ENCODE measurements at regions not wholly inside any gene's neighbourhood (a gene's known extent, or its start where the extent isn't known, plus 50 kb on each side); places are given as distances from the start of the nearest gene placed in this dataset.
"Not testable (repeated sequence)": the region's sequence is repeated elsewhere in the genome, so short reads cannot be mapped to it uniquely, and the experiment has no call there.

- no peaks in the 10 kb centered on the region for H3K27me3 ChIP-seq (ENCODE audit: control insufficient read depth, insufficient read depth, low read length)
- no peaks in the 10 kb centered on the region for H3K4me1 ChIP-seq (ENCODE audit: control insufficient read depth, insufficient read depth, low read length)
- H3K27ac ChIP-seq (ENCODE audit: low read depth, low read length): no peak overlapping the region
- no peak overlapping the region for H3K4me3 ChIP-seq (ENCODE audit: low read length)
- H3K9ac ChIP-seq (ENCODE audit: low read length): no peak overlapping the region
- H3K36me3 ChIP-seq (ENCODE audit: control insufficient read depth, insufficient read depth, low read length): no peaks in the 10 kb centered on the region
These were observed 587.6 kb downstream of the DSC3 start for GRCh38 chr18:30454920-30455319.

- no peak overlapping the region for H3K4me3 ChIP-seq (ENCODE audit: low read length)
- H3K27me3 ChIP-seq (ENCODE audit: control insufficient read depth, insufficient read depth, low read length): no peaks in the 10 kb centered on the region
- no peak overlapping the region for H3K9ac ChIP-seq (ENCODE audit: low read length)
- no peak overlapping the region for H3K27ac ChIP-seq (ENCODE audit: low read depth, low read length)
- H3K4me1 ChIP-seq (ENCODE audit: control insufficient read depth, insufficient read depth, low read length): no peaks in the 10 kb centered on the region
- H3K36me3 ChIP-seq (ENCODE audit: control insufficient read depth, insufficient read depth, low read length): no peaks in the 10 kb centered on the region
These were observed 590.6 kb downstream of the DSC3 start for GRCh38 chr18:30451981-30452380.

- Histone ChIP-seq H3K9ac (ENCODE audit: low read length) (no peak overlapping the region), H3K4me1 (ENCODE audit: control insufficient read depth, insufficient read depth, low read length) (no peaks in the 10 kb centered on the region), H3K36me3 (ENCODE audit: control insufficient read depth, insufficient read depth, low read length) (no peaks in the 10 kb centered on the region), H3K4me3 (ENCODE audit: low read length) (no peak overlapping the region), H3K27me3 (ENCODE audit: control insufficient read depth, insufficient read depth, low read length) (no peaks in the 10 kb centered on the region), H3K27ac (ENCODE audit: low read depth, low read length) (no peak overlapping the region)
These were observed 591.6 kb downstream of the DSC3 start for GRCh38 chr18:30450927-30451326.

GRCh38 chr18:30446605-30447004 is 595.9 kb downstream of the DSC3 start:
- Histone ChIP-seq H3K27ac (ENCODE audit: low read depth, low read length) (no peak overlapping the region), H3K27me3 (ENCODE audit: control insufficient read depth, insufficient read depth, low read length) (no peaks in the 10 kb centered on the region)

GRCh38 chr18:30444544-30444943 is 598.0 kb downstream of the DSC3 start:
- no peaks in the 10 kb centered on the region for H3K36me3 ChIP-seq (ENCODE audit: control insufficient read depth, insufficient read depth, low read length)
- no peak overlapping the region for H3K9ac ChIP-seq (ENCODE audit: low read length)
- no peak overlapping the region for H3K27ac ChIP-seq (ENCODE audit: low read depth, low read length)
- no peaks in the 10 kb centered on the region for H3K4me1 ChIP-seq (ENCODE audit: control insufficient read depth, insufficient read depth, low read length)
- H3K27me3 ChIP-seq (ENCODE audit: control insufficient read depth, insufficient read depth, low read length): no peaks in the 10 kb centered on the region
- no peak overlapping the region for H3K4me3 ChIP-seq (ENCODE audit: low read length)

More at GRCh38 chr18:30446605-30447004, 595.9 kb downstream of the DSC3 start:
- no peaks in the 10 kb centered on the region for H3K4me1 ChIP-seq (ENCODE audit: control insufficient read depth, insufficient read depth, low read length)
- H3K9ac ChIP-seq (ENCODE audit: low read length): no peak overlapping the region
- H3K4me3 ChIP-seq (ENCODE audit: low read length): no peak overlapping the region
- H3K36me3 ChIP-seq (ENCODE audit: control insufficient read depth, insufficient read depth, low read length): no peaks in the 10 kb centered on the region

GRCh38 chr18:30440351-30440750 is 602.2 kb downstream of the DSC3 start:
- H3K27ac ChIP-seq (ENCODE audit: low read depth, low read length): no peak overlapping the region
- no peaks in the 10 kb centered on the region for H3K27me3 ChIP-seq (ENCODE audit: control insufficient read depth, insufficient read depth, low read length)
- H3K4me1 ChIP-seq (ENCODE audit: control insufficient read depth, insufficient read depth, low read length): no peaks in the 10 kb centered on the region
- H3K4me3 ChIP-seq (ENCODE audit: low read length): no peak overlapping the region
- H3K9ac ChIP-seq (ENCODE audit: low read length): no peak overlapping the region
- no peaks in the 10 kb centered on the region for H3K36me3 ChIP-seq (ENCODE audit: control insufficient read depth, insufficient read depth, low read length)

GRCh38 chr18:30439174-30439573 is 603.4 kb downstream of the DSC3 start:
- no peak overlapping the region for H3K27ac ChIP-seq (ENCODE audit: low read depth, low read length)
- no peaks in the 10 kb centered on the region for H3K4me1 ChIP-seq (ENCODE audit: control insufficient read depth, insufficient read depth, low read length)
- H3K9ac ChIP-seq (ENCODE audit: low read length): no peak overlapping the region
- no peaks in the 10 kb centered on the region for H3K36me3 ChIP-seq (ENCODE audit: control insufficient read depth, insufficient read depth, low read length)
- H3K27me3 ChIP-seq (ENCODE audit: control insufficient read depth, insufficient read depth, low read length): no peaks in the 10 kb centered on the region
- no peak overlapping the region for H3K4me3 ChIP-seq (ENCODE audit: low read length)

- no peak overlapping the region for H3K27ac ChIP-seq (ENCODE audit: low read depth, low read length)
- H3K36me3 ChIP-seq (ENCODE audit: control insufficient read depth, insufficient read depth, low read length): no peaks in the 10 kb centered on the region
- no peaks in the 10 kb centered on the region for H3K4me1 ChIP-seq (ENCODE audit: control insufficient read depth, insufficient read depth, low read length)
- no peaks in the 10 kb centered on the region for H3K27me3 ChIP-seq (ENCODE audit: control insufficient read depth, insufficient read depth, low read length)
- H3K4me3 ChIP-seq (ENCODE audit: low read length): no peak overlapping the region
- no peak overlapping the region for H3K9ac ChIP-seq (ENCODE audit: low read length)
These were observed 610.2 kb downstream of the DSC3 start for GRCh38 chr18:30432349-30432748.

- H3K27me3 ChIP-seq (ENCODE audit: control insufficient read depth, insufficient read depth, low read length); H3K27ac ChIP-seq (ENCODE audit: low read depth, low read length); H3K36me3 ChIP-seq (ENCODE audit: control insufficient read depth, insufficient read depth, low read length); H3K4me1 ChIP-seq (ENCODE audit: control insufficient read depth, insufficient read depth, low read length); H3K4me3 ChIP-seq (ENCODE audit: low read length); H3K9ac ChIP-seq (ENCODE audit: low read length): not testable (repeated sequence)
These were observed 623.1 kb downstream of the DSC3 start for GRCh38 chr18:30419399-30419798.

GRCh38 chr18:30415903-30416302 is 626.6 kb downstream of the DSC3 start:
- H3K36me3 ChIP-seq (ENCODE audit: control insufficient read depth, insufficient read depth, low read length): no peaks in the 10 kb centered on the region
- no peak overlapping the region for H3K9ac ChIP-seq (ENCODE audit: low read length)
- H3K4me3 ChIP-seq (ENCODE audit: low read length): no peak overlapping the region
- no peak overlapping the region for H3K27ac ChIP-seq (ENCODE audit: low read depth, low read length)
- H3K27me3 ChIP-seq (ENCODE audit: control insufficient read depth, insufficient read depth, low read length): no peaks in the 10 kb centered on the region
- H3K4me1 ChIP-seq (ENCODE audit: control insufficient read depth, insufficient read depth, low read length): no peaks in the 10 kb centered on the region

GRCh38 chr18:30409120-30409519 is 633.4 kb downstream of the DSC3 start:
- Histone ChIP-seq H3K27me3 (ENCODE audit: control insufficient read depth, insufficient read depth, low read length) (no peaks in the 10 kb centered on the region), H3K4me1 (ENCODE audit: control insufficient read depth, insufficient read depth, low read length) (no peaks in the 10 kb centered on the region), H3K36me3 (ENCODE audit: control insufficient read depth, insufficient read depth, low read length) (no peaks in the 10 kb centered on the region)

GRCh38 chr18:30406728-30407127 is 635.8 kb downstream of the DSC3 start:
- Histone ChIP-seq H3K27me3 (ENCODE audit: control insufficient read depth, insufficient read depth, low read length) (no peaks in the 10 kb centered on the region), H3K4me1 (ENCODE audit: control insufficient read depth, insufficient read depth, low read length) (no peaks in the 10 kb centered on the region), H3K4me3 (ENCODE audit: low read length) (no peak overlapping the region), H3K36me3 (ENCODE audit: control insufficient read depth, insufficient read depth, low read length) (no peaks in the 10 kb centered on the region), H3K9ac (ENCODE audit: low read length) (no peak overlapping the region), H3K27ac (ENCODE audit: low read depth, low read length) (no peak overlapping the region)

More at GRCh38 chr18:30409120-30409519, 633.4 kb downstream of the DSC3 start:
- no peak overlapping the region for H3K27ac ChIP-seq (ENCODE audit: low read depth, low read length)
- no peak overlapping the region for H3K9ac ChIP-seq (ENCODE audit: low read length)
- no peak overlapping the region for H3K4me3 ChIP-seq (ENCODE audit: low read length)

- no peak overlapping the region for H3K9ac ChIP-seq (ENCODE audit: low read length)
- H3K36me3 ChIP-seq (ENCODE audit: control insufficient read depth, insufficient read depth, low read length): no peaks in the 10 kb centered on the region
- H3K4me3 ChIP-seq (ENCODE audit: low read length): no peak overlapping the region
- no peaks in the 10 kb centered on the region for H3K4me1 ChIP-seq (ENCODE audit: control insufficient read depth, insufficient read depth, low read length)
- no peaks in the 10 kb centered on the region for H3K27me3 ChIP-seq (ENCODE audit: control insufficient read depth, insufficient read depth, low read length)
- no peak overlapping the region for H3K27ac ChIP-seq (ENCODE audit: low read depth, low read length)
These were observed 637.5 kb downstream of the DSC3 start for GRCh38 chr18:30405038-30405437.
